HCT116 (cell line): ENCODE measurements at regions not wholly inside any gene's neighbourhood (a gene's known extent, or its start where the extent isn't known, plus 50 kb on each side); places are given as distances from the start of the nearest gene placed in this dataset.
A peak's percentile ranks its signal among the peaks of the same experiment; 100 is the strongest.

Experiments used
- ATAC-seq: fragments of 200-7000 bp; cut with Tn5 transposase; 2 replicates; pipeline ENCODE4 v1.9.1; 2020; ENCODE audit warnings: mild to moderate bottlenecking, moderate library complexity
- BruUV-seq: library from RNA; stranded (reverse); fragments of 400-500 nt; replicated peaks from 2 replicates; lab custom pipeline; 2021; lab: Mats Ljungman, UMichigan
- CTCF ChIA-PET: fragments of 300-600 bp; sonication (Branson Sonifier 250); formaldehyde crosslinking; loops from one replicate; lab custom pipeline; 2021; ENCODE audit warnings: antibody characterized with exemption; lab: Charles Lee
- POLR2A ChIA-PET: fragments of 300-600, 350-600 bp; sonication (Branson Sonifier 250); formaldehyde crosslinking; loops from one replicate; lab custom pipeline; 2021; ENCODE audit warnings: antibody characterized with exemption; lab: Charles Lee
- RAD21 ChIA-PET, 2 experiments: fragments of 300-600 bp; sonication (Branson Sonifier 250); formaldehyde crosslinking; loops; one replicate each; lab custom pipeline; 2023; ENCODE audit warnings: low total read pairs in 2 of 2; ENCODE audit not compliant: uncharacterized antibody in 2 of 2, unreplicated experiment in 2 of 2, low non-redundant PET in 1 of 2; lab: Charles Lee
- DNase-seq: peaks from one replicate; pipeline ENCODE4 v3.0.0-alpha.2; 2010; ENCODE audit warnings: low read depth, low spot score
- H2AFZ ChIP-seq: fragments of 200-600 bp; shearing (Covaris generic), sonication (generic); 2 replicates; pipeline ENCODE4 v1.6.1; 2017; ENCODE audit warnings: low read depth, mixed run types, mixed read lengths, antibody characterized with exemption, low read length; ENCODE audit not compliant: poor library complexity, severe bottlenecking
- H3K27ac ChIP-seq: 2 replicates; pipeline ENCODE4 v1.5.1; 2012; ENCODE audit warnings: low read depth, low read length
- H3K27me3 ChIP-seq: fragments of 200-600 bp; sonication (generic); 2 replicates; pipeline ENCODE4 v1.6.1; 2016; ENCODE audit warnings: mixed run types, low read length, mixed read lengths; ENCODE audit not compliant: insufficient read depth
- H3K36me3 ChIP-seq, 2 experiments: fragments of 200-500 bp in 1 of 2; fragments of 200-600 bp in 1 of 2; sonication (Bioruptor generic) in 1 of 2; sonication (generic) in 1 of 2; 2 replicates each; pipeline versions ENCODE4 v1.5.1 to v1.6.1; 2014 to 2016; ENCODE audit warnings: low read length in 2 of 2, inconsistent platforms in 1 of 2, mixed read lengths in 1 of 2, mixed run types in 1 of 2; ENCODE audit not compliant: insufficient read depth in 2 of 2, control insufficient read depth in 1 of 2
- H3K4me1 ChIP-seq, 2 experiments: fragments of 200-600 bp in 1 of 2; sonication (generic) in 1 of 2; 2 replicates each; pipeline versions ENCODE4 v1.5.1 to v1.6.1; 2012 to 2017; ENCODE audit warnings: low read length in 2 of 2, inconsistent platforms in 1 of 2, mild to moderate bottlenecking in 1 of 2, mixed read lengths in 1 of 2, mixed run types in 1 of 2, moderate library complexity in 1 of 2; ENCODE audit not compliant: insufficient read depth in 2 of 2, control insufficient read depth in 1 of 2
- H3K4me2 ChIP-seq: fragments of 200-600 bp; sonication (generic); 2 replicates; pipeline ENCODE4 v1.6.1; 2017; ENCODE audit warnings: mixed run types, low read length, mixed read lengths
- H3K4me3 ChIP-seq, 2 experiments: fragments of 200-600 bp in 1 of 2; sonication (generic) in 1 of 2; replicated peaks in 1 of 2; 2 replicates each; pipeline ENCODE4 v1.5.1; 2011 to 2016; ENCODE audit warnings: low read length in 2 of 2, control low read depth in 1 of 2, low read depth in 1 of 2, mild to moderate bottlenecking in 1 of 2, mixed read lengths in 1 of 2, mixed run types in 1 of 2
- H3K79me2 ChIP-seq: fragments of 200-600 bp; sonication (generic); 2 replicates; pipeline ENCODE4 v1.6.1; 2017; ENCODE audit warnings: mild to moderate bottlenecking, mixed run types, low read length, moderate library complexity, mixed read lengths; ENCODE audit not compliant: insufficient read depth
- H3K9ac ChIP-seq: fragments of 200-600 bp; sonication (generic); 2 replicates; pipeline ENCODE4 v1.6.1; 2016; ENCODE audit warnings: low read length, mixed read lengths
- H3K9me2 ChIP-seq: fragments of 200-600 bp; sonication (generic), shearing (Covaris generic); 2 replicates; pipeline ENCODE4 v1.6.1; 2017; ENCODE audit warnings: mixed run types, mild to moderate bottlenecking, moderate library complexity; ENCODE audit not compliant: insufficient read depth
- H3K9me3 ChIP-seq, 2 experiments: fragments of 200-500 bp in 1 of 2; fragments of 200-600 bp in 1 of 2; sonication (Bioruptor generic) in 1 of 2; sonication (generic) in 1 of 2; 2 replicates each; pipeline ENCODE4 v1.6.1; 2014 to 2017; ENCODE audit warnings: low read length in 2 of 2, mixed read lengths in 2 of 2, inconsistent platforms in 1 of 2, low read depth in 1 of 2, mild to moderate bottlenecking in 1 of 2, mixed run types in 1 of 2, moderate library complexity in 1 of 2; ENCODE audit not compliant: control insufficient read depth in 1 of 2, insufficient read depth in 1 of 2
- H4K20me1 ChIP-seq: fragments of 200-600 bp; sonication (generic), shearing (Covaris generic); 2 replicates; pipeline ENCODE4 v1.6.1; 2017; ENCODE audit warnings: mixed run types, mild to moderate bottlenecking, moderate library complexity; ENCODE audit not compliant: insufficient read depth
- ATF3 ChIP-seq: IDR thresholded peaks from 2 replicates; pipeline ENCODE4 v1.6.1; 2012
- CBX3 ChIP-seq: IDR thresholded peaks from 2 replicates; pipeline ENCODE4 v1.6.1; 2012; ENCODE audit warnings: low read depth
- EGR1 ChIP-seq: IDR thresholded peaks from 2 replicates; pipeline ENCODE4 v1.6.1; 2012; ENCODE audit warnings: low read depth
- EZH2 ChIP-seq: fragments of 200-600 bp; sonication (generic); IDR thresholded peaks from 2 replicates; pipeline ENCODE4 v1.6.1; 2017; ENCODE audit warnings: antibody characterized with exemption, mixed run types
- EZH2phosphoT487 ChIP-seq: fragments of 200-600 bp; IDR thresholded peaks from 2 replicates; pipeline ENCODE4 v1.6.1; 2018; ENCODE audit warnings: antibody characterized with exemption, borderline replicate concordance
- FOSL1 ChIP-seq: IDR thresholded peaks from 2 replicates; pipeline ENCODE4 v1.6.1; 2012; ENCODE audit warnings: low read depth
- POLR2A ChIP-seq: IDR thresholded peaks from 2 replicates; pipeline ENCODE4 v1.7.0; 2011; ENCODE audit warnings: borderline replicate concordance; ENCODE audit not compliant: insufficient read depth, insufficient read length; ENCODE audit errors: extremely low read depth
- POLR2AphosphoS5 ChIP-seq: IDR thresholded peaks from 2 replicates; pipeline ENCODE4 v1.6.1; 2011; ENCODE audit warnings: mild to moderate bottlenecking, low read depth, low read length, moderate library complexity
- YY1 ChIP-seq: IDR thresholded peaks from 2 replicates; pipeline ENCODE4 v1.6.1; 2011; ENCODE audit warnings: low read length, low read depth, moderate library complexity, mild to moderate bottlenecking; ENCODE audit not compliant: insufficient replicate concordance; ENCODE audit errors: extremely low read depth
- ZBTB33 ChIP-seq: IDR thresholded peaks from 2 replicates; pipeline ENCODE4 v1.6.1; 2011; ENCODE audit warnings: mild to moderate bottlenecking, low read length, moderate library complexity; ENCODE audit not compliant: insufficient replicate concordance; ENCODE audit errors: extremely low read depth
- ZFX ChIP-seq: fragments of 450-650 bp; IDR thresholded peaks from 2 replicates; pipeline ENCODE4 v1.6.1; 2017
- intact Hi-C: fragments of 100-400 bp; cut with micrococcal nuclease; formaldehyde crosslinking; loops from 2 replicates; pipeline ENCODE4 v1.10.0; 2022

GRCh38 chr2:70391259-70391658 is 89.4 kb upstream of the FAM136A start:
- Histone ChIP-seq H3K27me3 (no peaks in the 10 kb centered on the region), H3K79me2 (no peaks in the 10 kb centered on the region), H3K4me1 (peaks cover 4 to 35% of the 10 kb centered on the region in 2 experiments; a peak in 3 of 4 replicates), H4K20me1 (no peaks in the 10 kb centered on the region), H3K9me3 (no peaks in the 10 kb centered on the region), H3K9me2 (no peaks in the 10 kb centered on the region), H3K9ac (no peak overlapping the region), H3K4me2 (no peak overlapping the region), H3K36me3 (no peaks in the 10 kb centered on the region), H2AFZ (no peak overlapping the region), H3K4me3 (no peak overlapping the region), H3K27ac (no peak overlapping the region)
- POLR2A ChIA-PET = no interaction called here
- RAD21 ChIA-PET = no interaction called here
- BruUV-seq = no TSS peak
- intact Hi-C loops = no loop called here
- TF ChIP-seq POLR2AphosphoS5 = no peak
- TF ChIP-seq YY1 = no peak
- CTCF ChIA-PET = no interaction called here
- DNase-seq = no peak
- no peak for ATAC-seq

- ChIA-PET CTCF (no interaction called here), POLR2A (interaction anchor here (1.1 kb wide), 1 partner anchor 14 kb away, joined by 3 read pairs; no protein-coding TSS in a partner anchor), RAD21 (no interaction called here)
- Histone ChIP-seq H3K9ac (no peak overlapping the region), H3K36me3 (no peaks in the 10 kb centered on the region), H3K4me3 (no peak overlapping the region), H3K9me2 (no peaks in the 10 kb centered on the region), H3K4me1 (peaks cover 4 to 40% of the 10 kb centered on the region in 2 experiments; a peak in 3 of 4 replicates), H2AFZ (no peak overlapping the region), H4K20me1 (no peaks in the 10 kb centered on the region), H3K27me3 (no peaks in the 10 kb centered on the region), H3K9me3 (no peaks in the 10 kb centered on the region), H3K79me2 (no peaks in the 10 kb centered on the region), H3K4me2 (peak overlapping the region; percentile 56), H3K27ac (no peak overlapping the region; the same call in 1 of the 2 replicates)
- BruUV-seq = no TSS peak
- intact Hi-C loops = no loop called here
- DNase-seq (no peak), ATAC-seq (no peak)
- TF ChIP-seq ZBTB33 = no peak
- TF ChIP-seq EZH2 = no peak
- no peak for TF ChIP-seq FOSL1
- no peak for TF ChIP-seq CBX3
- no peak for TF ChIP-seq POLR2A
- no peak for TF ChIP-seq EZH2phosphoT487
- TF ChIP-seq ATF3 = no peak
- no peak for TF ChIP-seq ZFX
- no peak for TF ChIP-seq EGR1
Observed at GRCh38 chr2:70388813-70389212, 86.9 kb upstream of the FAM136A start.
